GM21526 (cell line): ENCODE measurements at regions not wholly inside any gene's neighbourhood (a gene's known extent, or its start where the extent isn't known, plus 50 kb on each side); places are given as distances from the start of the nearest gene placed in this dataset.

Experiments used
- ATAC-seq: cut with Tn5 transposase; IDR thresholded peaks from one replicate; pipeline ENCODE4 v1.9.1; 2021; ENCODE audit warnings: moderate library complexity; ENCODE audit not compliant: unreplicated experiment, low FRiP score

- no peak for ATAC-seq
Observed at GRCh38 chr18:61989138-61989537, 96.3 kb upstream of the RNF152 start.

DNA sequence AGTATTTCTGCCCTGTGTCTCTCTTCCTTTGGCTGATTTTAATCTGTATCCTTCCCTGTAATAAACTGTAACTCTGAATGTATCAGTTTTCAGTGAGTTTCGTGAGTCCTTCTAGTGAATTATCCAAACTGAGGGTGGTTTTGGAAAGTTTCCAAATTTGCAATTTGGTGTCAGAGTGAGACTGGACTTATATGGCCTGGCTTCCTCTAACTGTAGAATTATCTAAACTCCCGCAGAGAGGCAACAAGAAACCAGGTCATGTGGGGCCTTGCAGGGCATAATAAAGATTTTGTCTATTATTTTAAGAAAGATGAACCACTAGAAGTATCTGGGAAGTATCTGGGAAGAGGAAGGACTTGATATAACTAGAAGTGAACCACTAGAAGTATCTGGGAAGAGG is 95.3 kb upstream of the RNF152 start:
- no peak for ATAC-seq

DNA sequence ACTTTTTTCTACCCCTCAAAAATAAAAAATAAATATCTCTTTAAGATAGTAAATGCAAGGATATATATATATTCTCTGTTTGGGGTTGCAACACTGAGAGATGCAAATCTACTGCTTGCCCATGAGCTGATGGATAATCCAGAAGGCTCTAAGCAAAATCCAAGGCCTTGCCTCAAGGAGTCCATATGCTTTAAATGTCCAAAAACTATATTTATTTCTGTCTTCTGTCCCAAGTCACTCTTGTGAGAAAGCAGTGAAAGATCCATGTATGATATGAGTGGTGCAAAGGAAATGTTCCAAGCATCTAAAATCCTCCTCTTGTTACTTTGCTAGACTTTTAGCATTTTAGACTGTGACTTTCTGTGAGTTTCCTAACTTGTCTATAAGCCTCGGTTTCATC is 92.9 kb upstream of the RNF152 start:
- ATAC-seq: no peak

GRCh38 chr18:61984349-61984748 is 91.5 kb upstream of the RNF152 start:
- no peak for ATAC-seq

DNA sequence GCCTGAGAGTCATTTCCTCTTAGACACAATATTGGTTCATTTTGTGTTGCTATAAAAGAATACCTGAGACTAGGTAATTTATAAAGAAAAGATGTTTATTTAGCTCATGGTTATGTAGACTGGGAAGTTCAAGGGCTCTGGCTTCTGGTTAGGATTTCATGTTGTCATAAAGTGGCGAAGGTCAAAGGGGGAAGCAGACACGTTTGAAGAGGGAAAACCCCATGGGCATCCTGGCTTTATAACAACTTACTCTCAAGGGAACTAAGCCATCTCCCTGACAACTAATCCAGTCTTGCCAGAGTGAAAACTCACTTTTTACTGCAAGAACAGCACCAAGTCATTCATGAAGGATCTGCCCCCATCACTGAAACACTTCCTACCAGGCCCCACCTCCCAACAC is 89.7 kb upstream of the RNF152 start:
- ATAC-seq: no peak

DNA sequence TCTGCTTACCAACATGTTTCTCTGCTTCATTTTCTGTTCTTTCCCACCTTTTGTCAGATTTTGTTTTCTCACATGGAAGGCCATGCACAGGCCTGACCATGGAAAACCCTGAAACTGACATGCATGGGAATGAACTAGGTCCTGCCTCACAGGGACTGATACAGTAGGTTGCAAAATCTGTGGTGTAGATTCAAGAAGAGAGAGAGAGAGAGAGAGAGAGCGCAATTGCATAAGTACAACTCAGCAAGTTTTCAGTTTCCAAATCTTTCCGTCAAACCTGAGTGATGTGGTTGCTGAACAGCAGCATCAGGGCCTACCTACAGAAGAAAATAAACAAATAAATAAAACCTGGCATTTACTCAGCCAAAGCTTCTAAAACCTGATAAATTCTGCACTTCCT is 87.5 kb upstream of the RNF152 start:
- ATAC-seq: no peak

DNA sequence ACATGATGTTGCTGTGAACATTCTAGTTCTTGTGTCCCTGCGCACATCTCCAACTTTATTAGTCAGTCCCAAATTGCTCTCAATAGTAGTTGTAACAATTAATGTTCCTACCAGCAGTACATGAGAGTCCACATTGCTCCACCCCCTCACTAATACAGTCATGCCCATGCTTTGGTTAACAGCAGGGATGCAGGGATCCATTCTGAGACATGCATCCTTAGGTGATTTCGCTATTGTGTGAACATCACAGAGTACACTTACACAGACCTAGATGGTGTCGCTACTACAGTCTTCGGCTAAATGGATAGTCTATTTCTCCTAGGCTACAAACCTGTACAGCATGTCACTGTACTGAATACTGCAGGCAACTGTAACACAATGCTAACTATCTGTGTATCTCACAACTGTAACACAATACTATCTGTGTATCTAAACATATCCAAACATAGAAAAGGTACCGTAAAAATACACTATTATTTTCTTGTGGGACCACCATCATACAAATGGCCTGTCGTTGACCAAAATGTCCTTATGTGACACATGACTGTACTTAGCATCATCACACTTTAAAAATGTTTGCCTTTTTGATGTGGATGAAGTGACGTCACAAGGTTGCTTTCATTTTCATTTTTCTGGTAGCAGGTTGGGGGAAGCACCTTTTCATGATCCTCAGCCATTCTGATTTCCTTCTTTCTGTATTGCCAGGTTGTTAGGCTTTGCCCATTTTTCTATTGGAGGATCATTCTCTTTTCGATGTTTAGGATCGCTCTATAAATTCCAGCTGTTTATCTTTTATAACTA is 82.9 kb upstream of the RNF152 start:
- ATAC-seq: no peak

DNA sequence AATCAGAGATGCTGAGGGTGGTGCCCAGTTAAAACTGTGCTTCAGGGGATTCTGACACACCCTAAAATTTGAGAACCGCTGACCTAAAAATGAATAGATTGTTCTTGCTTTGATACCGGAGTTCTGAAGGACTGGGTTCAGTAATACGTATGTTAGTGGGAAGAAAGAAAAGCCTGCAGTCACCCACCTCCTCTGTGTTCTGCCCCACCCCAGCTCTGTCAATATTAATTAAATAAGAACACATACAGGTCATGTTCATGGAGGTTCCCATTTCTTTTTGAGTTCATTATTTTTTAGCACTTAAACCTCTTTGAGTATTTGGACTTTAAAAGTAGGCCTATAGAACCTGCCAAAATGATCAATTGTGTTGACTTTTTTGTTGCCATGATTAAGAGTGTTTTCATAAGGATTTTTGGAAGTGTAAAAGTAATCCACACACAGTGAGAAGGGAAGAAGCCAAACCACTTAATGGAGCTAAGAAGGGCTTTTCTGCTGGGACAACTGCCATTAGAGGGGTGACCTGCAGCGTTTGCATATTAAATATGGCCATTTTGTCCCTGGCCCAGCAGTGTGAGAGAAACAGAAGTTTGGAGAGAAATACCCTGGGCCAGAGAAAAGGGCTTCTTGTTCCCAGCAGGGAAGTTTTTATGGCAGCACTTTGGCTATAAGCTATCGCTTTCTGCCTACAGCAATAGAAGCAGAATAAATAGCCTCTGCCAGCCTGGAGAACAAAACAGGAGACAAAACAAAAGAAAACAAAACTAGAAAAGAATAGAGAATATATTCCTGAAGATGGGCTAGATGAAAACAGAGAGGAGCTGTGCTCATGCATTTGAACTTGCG is 80.7 kb upstream of the RNF152 start:
- ATAC-seq: no peak

DNA sequence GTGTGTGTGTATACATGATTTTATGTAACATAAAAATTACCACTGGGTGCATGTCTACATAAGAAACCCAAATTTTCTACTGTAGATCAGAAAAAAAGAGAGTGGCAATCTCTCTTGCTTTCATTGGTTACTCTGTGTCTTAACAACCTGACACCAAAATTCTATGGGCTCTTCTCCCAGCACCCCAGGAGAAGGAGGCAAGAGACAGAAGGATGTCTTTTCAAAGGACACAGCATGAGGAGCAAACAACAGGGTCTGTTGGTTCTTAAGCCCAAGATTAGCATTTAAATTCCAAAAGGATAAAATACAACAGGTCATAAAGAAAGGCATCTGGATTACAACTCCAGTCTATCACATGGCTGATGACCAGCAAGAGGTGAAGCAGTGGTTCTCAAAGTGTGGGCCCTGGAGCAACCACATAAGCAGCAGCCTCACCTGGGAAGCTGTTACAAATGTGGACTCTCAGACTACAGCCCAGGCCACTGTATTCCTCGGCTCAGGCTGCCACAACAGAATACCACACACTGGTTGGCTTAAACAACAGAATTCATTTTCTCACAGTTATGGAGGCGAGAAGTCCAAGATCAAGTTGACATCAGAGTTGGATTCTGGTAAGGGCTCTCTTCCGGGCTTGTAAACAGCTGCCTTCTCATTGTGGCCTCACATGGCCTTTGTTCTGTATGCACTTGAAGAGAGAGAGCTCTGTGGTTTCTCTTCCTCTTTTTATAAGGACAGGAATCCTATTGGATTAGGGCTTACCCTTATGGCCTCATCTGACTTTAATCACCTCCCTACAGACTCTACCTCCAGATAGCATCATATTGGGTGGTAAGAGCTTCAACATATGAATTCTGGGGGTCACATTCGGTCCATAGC is 79.8 kb upstream of the RNF152 start:
- peak; percentile 87 for ATAC-seq

GRCh38 chr18:61967252-61967891 is 74.6 kb upstream of the RNF152 start:
- no peak for ATAC-seq

DNA sequence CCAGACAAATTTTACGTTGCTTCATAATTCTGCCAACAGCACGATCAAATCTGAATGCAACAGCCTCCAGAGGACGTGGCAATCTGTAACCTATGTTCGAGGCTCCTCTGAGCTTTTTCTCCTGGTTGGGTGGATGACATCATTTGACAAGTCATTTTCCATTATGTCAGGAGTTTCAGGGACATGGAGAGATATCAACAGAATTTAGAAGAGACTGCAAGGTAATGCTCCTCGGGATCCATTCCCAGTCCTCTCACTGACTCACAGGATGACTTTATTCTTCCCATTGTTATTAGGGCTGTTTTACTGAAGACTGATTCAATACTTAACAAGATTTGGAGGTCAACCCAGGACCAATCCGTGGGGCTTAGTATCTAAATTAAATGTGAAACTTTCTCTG is 72.5 kb upstream of the RNF152 start:
- ATAC-seq: no peak

DNA sequence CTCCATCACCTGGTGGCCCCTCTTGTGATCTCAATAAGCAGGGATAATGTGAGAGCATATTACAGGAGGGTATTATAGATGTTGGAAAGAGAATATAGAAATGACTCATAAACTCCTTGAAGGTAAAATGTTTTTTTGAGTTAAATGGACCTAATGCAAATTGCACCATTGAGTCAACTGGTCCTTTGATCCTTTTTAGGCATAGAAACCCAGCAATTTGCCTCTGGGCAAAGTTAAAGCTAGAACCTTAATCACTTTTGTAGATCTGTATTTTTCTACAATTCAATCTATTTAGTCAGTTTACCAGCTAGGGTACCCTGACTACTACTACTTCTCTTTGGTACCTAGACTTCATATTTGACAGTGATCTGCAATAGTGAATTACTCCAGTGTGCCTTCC is 71.8 kb upstream of the RNF152 start:
- ATAC-seq: no peak

GRCh38 chr18:61963705-61964104 is 70.9 kb upstream of the RNF152 start:
- no peak for ATAC-seq

- no peak for ATAC-seq
Observed at GRCh38 chr18:61957801-61958516, 65.2 kb upstream of the RNF152 start.

DNA sequence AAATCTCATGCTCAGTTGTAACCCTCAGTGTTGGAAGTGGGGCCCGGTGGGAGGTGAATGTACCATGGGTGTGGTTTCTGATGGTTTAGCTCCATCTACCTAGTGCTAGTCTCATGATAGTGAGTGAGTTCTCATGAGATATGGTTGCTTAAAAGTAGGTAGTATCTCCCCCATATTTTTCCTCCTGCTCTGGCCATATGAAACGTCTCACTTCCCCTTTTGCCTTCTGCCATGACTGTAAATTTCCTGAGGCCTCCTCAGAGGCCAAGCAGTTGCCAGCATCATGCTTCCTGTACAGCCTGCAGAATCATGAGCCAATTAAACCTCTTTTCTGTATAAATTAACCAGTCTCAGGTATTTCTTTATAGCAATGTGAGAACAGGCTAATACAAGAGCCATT is 62.8 kb upstream of the RNF152 start:
- ATAC-seq: peak; percentile 44

DNA sequence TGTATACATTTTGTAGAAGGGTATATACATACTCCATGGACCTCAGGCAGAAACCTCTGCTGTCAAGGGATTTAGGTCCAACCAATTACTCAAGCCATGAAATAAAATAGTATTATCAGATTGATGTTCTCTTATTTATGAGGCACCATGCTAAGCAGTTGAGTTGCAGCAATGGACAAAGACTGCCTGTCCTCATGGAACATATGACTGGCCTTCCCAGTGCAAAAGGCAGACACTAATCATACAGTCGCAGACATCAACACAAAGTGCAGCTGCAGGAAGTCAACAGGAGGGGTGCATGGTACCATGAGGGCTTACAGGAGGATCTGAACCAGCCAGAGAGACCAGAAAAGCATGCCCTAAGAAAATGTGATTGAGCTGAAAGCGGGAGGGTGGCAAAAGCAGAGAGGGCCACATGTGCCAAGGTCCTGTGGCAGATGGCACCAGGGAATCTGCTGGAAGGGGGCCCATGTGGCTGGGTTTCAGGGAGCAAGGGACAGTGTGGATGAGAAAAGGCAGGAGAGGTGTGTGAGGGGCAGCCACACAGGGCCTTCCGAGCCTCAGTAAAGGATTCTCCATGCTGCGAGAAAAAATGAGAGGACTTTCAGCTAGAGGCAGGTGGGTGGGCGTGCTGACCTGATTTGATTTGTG is 61.4 kb upstream of the RNF152 start:
- ATAC-seq: no peak

GRCh38 chr18:61953641-61954040 is 60.8 kb upstream of the RNF152 start:
- ATAC-seq: no peak

GRCh38 chr18:61953161-61953560 is 60.4 kb upstream of the RNF152 start:
- ATAC-seq: no peak

- ATAC-seq: no peak
Observed at GRCh38 chr18:61951396-61951795, 58.6 kb upstream of the RNF152 start.
